GM19452 (cell line): ENCODE measurements at regions not wholly inside any gene's neighbourhood (a gene's known extent, or its start where the extent isn't known, plus 50 kb on each side); places are given as distances from the start of the nearest gene placed in this dataset.

Experiments
- ATAC-seq: cut with Tn5 transposase; IDR thresholded peaks from one replicate; pipeline ENCODE4 v1.9.1; 2021; ENCODE audit not compliant: unreplicated experiment

DNA sequence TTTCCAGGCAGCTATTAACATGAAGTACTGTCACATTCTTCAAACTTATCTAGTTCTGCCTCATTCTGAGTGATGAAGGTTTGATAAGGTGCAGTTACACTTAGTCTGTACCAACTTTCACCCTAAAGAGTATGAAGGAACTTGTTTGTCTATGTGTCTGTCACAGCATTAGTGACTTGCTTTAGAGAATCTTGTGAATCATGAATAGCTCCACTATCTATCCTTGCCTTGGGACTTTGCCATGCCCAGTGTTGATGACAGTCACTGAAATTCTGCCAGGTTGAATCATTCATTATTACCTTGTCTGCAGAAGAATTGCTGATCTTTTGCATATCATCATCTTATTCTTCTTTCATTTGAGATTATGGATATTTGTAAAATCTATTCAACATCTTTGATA is 50.9 kb upstream of the A1CF start:
- ATAC-seq: no peak

DNA sequence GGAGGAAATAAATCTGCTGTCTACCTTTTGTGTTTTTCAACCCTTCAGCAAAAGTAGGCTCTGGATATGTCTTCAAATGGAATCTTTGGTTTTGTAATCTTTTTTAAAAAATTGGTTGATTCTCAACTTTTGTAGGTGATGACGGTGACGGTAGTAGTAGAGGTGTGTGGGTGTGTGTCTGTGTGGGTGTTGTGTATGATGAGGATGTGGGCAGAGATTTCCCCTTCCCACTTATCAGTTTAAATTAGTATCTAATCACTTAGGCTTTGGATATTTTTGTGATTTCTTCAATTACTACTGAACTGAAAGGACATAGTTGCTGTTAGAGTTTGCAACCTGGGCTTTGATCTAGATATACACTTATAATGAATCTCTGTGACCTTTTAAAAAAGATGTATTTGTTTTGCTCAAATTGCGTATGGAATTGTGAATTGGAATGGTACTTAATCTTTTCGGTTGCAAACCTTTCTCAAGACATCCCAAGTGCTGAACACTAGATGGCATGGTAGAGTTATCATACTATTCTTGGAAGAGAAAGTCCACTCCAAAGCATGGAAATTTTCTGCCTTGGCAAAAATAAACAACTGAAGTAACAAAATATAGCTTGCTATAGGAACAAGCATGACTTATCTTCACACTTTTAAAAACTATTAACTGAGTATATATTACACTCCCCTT is 51.9 kb upstream of the A1CF start:
- no peak for ATAC-seq

DNA sequence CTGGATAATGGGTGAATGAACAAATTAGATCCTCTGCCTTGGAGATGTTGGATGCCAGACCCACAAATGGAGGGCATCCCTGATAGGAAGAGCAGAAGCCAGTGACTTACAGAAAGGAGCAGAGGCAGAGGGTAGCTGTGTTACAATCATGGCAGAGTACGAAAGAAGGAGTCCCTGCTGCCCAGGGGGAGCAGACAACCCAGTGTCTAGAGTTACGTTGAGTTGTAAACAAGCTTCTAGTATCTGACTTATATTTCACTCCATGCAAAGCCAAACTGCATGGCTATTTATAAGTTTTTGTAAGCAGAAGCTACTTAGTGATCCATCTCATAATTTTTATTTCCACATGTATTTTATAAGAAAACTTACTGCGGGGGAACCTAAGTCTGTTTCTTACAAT is 56.2 kb upstream of the A1CF start:
- no peak for ATAC-seq

DNA sequence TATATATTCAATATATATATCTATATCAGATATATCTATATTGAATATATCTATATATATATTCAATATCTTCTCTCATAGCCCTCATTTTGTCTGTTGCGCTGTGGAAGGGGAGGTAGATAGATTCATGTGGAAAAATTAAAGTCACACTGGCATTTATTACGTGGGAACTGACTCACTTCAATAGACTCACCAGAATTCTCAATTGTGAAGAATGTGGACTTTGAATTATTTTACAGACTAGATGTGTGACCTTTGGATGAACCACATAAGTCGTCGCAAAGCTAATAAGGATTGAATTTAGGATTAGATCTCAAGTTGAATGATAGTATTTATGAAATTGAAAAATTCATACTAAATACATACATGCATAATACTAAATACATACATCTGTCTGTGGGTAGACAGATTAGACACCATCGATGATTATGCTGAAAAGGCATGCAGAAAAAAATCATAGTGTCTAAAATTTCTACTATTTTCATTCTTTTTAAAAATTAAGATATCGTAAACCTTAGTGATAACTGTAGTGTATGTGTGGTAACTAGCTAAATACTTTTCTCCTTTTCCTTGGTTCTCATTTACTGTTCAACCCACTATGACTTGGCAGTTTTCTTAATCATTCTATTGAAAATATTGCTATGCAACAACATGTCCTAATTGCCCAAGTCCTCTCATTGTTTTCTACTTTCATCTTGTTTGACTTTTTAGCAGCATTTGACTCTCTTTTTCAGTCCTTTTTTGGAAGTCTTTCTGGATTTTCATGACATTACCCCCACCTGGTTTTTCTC is 61.8 kb upstream of the A1CF start:
- ATAC-seq: no peak

DNA sequence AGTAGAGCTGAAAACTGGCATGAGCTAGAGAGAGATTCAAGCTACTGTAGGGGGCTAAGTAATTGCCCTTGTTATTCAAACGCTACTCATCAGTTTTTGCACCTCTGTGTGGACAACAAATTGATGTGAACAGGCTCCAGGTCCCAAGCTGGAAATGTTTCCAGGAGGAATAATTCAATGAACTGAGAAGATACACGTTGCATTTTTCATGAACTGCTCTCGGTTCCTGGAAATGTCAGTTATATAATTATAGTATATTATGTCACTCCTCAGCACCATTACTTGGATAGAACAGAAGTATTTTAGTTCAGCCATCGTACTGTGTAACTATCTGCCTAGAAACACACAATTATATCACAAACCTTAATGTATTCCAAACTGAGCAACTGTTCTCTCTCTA is 65.9 kb upstream of the A1CF start:
- ATAC-seq: no peak

DNA sequence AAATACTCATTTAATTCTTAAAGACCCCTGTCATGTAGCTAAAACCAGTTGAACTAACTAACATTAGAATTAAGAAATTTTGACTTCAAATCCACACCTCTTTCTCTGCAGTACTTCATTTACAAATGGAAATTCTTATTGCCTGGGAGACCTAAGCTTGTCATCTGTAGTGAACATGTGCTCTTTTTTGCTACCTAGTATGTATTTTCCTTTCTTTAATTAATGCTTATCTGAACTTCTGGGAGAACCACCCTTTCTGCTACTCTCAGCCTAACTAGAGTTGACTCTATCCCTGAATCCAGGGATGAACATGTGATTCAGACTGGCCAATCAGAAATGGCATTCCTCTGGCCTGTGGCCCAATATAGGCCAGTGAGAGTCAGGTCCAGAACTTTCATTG is 75.9 kb upstream of the A1CF start:
- no peak for ATAC-seq

DNA sequence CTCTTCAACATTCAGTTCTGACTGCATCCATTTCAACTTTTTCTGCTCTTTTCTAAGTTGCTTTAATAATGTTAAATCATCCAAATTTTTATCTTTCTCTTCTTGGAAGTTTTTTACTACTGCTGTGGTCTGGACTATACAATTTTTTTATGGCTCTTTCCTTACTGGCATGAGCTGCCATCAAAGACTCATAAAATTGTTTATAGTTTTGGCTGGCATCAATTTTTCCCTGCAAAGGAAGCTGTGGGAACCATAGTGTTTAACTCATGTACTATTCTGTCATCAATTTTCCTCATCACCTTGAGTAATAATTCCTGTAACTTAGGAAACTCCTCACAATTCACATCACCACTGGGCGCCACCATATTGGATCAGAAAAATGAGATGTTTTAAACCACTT is 77.6 kb upstream of the A1CF start:
- no peak for ATAC-seq

DNA sequence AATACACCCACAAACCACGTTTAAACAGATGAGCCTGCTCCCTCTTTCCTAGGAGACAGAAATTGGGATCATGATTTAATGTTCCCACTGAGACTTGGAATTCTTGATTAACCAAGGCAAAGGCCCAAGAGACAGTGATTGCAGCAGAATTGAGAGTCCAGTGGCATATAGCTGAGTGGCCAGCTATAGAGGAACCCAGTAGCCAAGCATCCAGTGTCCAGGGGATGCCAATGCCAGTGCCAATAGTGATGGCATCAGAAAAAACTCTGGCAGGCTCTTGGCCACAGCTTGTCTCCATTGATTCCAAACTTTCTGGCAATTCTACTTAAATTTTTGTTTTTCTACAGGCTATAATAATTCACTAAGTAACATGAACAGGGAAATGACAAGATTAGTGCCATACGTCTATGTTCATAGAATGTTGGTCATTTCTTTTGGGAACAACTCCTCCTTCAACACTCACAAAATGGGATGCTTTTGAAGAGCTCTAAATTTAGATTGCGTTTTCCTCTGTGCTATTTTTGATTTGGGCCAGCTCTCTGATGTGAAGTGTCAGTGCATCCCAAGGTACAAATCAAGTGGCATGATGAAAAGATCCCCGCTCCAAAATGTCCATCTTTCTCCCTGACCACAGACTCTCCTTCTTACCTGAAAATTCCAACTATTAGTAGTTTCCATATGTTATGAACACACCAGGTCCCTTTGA is 83.1 kb upstream of the A1CF start:
- ATAC-seq: no peak

DNA sequence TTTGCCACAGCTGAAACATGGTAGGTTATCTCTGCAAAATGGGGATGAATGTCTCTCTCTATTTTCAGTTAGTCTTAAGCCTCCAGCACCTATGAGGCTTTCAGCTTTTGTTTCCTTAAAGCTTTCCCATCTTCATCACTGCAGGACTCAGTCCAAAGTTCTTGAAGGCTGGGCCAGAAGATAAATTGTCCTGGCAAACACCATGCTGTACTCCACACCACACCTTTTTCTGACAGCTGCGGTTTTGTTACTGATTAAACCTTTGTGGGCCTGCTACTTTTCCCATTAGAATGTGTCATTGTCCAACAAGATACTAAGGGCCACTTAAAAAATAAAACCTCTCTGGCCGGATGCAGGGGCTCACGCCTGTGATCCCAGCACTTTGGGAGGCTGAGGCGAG is 87.2 kb upstream of the A1CF start:
- ATAC-seq: no peak

DNA sequence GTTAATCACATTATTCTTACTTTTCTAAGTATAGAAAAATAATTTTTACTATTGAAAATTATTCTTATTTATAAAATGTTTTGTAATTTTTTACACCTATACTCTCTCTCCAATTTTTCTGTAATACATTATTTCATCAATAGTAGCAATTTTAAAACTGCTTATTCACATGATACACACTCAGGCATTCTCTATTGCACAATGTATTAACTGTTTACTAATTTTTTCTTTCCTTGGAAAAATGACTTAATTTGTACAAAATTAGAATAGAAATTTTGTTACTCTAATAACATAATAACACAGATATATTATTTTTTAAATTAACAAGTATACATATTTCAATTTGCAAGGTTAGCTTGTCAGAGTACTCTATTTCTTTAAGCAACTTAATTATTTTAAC is 92.9 kb upstream of the PRKG1 start:
- ATAC-seq: no peak

DNA sequence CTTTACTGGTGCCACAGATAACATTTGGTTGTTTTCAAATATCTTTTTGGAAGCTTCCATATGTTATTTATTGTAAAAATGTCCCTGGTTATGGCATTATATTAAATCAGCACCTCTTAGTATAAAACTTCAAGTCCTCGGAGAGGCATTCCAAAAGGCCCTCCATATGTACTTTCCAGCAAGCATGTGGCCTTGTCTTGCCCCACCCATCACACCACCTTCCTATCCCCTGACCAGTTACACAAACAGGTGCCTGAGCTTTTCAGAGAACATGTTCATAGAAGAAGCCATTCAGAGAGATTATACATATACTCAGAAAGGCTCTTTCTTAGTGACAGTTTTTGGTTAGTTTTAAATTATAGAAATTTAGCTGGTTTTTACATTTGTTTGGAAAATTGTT is 92.4 kb upstream of the PRKG1 start:
- no peak for ATAC-seq

DNA sequence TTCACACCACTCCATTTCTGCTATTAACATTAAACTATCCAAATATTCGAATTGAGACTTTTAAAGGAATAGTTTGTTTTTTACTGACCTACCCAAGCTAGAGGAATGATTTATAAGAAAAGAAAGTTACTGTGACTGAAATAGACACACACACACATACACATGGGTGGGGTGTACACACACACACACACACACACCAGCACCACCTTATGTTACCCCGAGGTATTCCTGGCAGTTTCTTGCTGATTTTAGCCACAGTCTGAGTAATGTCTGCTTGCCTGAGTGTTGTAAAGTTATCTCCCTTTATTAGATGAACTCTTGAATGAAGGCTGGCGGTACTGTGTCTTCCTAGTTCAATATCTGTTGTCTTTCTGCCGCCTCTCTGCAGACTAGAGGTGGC is 91.3 kb upstream of the PRKG1 start:
- ATAC-seq: no peak

DNA sequence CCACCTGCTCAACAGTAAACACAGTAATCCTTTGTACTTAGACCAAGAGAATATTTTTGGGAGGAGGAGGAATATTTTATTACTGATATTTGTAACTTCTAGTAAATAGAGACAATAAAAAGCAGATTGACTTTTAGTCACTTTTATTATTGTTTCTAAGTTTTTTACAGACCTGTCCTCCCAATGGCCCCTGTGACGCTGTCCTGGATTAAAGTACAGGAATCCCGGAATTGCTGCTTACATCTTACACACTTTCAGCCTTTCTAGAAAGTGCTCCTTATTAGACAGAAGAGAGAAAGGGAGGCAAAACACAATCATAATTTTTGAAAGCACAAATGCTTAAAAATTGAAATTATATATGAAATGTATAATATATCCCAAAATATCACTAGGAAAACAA is 86.4 kb upstream of the PRKG1 start:
- ATAC-seq: no peak

DNA sequence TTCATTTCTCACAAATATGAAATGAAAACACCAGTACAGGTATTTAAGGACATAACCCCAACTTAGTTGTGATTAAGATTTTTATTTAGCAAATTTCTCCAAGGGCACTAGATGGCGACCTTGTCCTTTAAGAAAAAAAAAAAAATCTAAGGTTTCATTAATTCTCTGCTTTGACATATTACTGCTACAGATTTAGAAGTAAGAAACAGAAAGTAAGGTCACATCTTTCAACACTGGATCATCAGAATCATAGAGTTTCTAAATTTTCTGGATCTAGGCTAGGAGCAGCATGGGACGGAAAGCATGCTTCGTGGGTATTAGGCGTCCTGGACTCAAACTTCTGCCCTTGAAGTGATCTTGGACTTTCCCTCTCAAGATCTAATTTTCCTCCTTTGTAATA is 85.5 kb upstream of the PRKG1 start:
- ATAC-seq: no peak

DNA sequence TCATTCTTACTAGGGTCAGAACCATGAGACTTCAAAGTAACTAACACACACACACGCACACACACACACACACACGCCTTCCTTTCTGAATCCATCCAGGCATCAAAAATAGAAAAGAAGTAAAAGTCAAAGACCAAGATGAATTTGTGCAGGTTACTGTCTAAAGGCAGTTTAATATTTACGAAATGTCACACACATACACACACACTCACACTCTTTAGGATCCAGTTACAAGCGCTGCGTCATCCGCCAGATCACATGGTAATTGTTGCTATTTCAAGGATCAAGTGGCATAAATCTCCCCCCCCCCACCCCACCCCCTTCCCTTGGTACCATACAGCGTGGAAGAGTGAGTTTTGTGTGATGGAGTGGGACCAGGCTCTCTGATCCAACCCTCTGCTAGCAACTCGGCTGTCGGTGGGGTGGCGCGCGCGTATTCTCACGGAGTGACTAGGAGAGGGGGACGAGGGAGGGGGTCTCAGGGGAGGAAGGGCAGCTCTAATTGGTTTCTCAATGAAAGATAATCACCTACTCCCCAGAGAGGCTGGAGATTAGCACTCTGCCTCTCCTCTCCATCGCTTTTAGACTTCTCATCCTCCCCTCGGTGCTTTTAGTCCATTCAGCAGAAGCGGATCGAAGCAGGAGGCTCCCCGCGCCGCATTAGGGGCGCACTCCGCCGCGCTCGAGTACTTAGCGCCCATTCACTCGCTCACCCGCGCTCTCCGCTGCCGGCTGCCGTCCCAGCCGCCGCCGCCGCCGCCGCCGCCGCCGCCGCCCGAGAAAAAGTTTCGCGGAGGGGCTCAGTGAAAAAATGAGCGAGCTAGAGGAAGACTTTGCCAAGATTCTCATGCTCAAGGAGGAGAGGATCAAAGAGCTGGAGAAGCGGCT is 83.5 kb upstream of the PRKG1 start:
- no peak for ATAC-seq

DNA sequence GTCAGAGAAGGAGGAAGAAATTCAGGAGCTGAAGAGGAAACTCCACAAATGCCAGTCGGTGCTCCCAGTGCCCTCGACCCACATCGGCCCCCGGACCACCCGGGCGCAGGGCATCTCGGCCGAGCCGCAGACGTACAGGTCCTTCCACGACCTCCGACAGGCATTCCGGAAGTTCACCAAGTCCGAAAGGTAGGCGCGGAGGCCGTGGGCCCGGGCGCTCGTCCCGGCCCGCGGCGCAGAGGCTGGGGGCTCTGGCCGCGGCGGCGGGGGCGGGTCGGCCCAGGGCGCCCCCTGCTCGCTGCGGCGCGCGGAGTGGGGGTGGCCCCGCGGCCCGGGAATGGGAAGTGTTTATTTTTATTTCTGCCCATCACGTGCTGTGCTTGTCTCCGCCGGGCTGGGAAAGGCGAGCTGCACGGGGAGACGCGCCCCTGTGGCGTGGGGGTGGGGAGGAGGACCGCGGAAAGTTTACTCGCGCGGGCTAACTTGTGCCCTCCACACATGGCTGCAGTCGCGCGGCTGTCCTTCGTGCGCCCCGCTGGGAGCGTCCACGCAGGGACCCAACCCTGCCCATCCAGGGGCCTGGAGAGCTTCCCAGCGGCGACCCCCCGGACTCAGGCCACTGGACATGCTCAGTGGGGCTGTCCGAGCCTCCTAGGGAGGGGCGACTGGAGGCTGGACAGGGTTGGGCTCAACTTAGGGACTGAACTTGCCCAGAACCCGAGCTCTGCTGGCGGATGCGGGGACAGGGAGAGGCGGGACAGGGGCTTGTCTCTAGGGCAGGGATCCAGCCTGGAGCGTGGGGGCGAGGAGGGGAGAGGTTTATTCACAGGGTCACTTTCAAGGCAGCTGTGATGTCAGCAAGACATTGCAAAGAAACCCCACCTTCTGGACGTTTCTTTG is 82.6 kb upstream of the PRKG1 start:
- no peak for ATAC-seq

DNA sequence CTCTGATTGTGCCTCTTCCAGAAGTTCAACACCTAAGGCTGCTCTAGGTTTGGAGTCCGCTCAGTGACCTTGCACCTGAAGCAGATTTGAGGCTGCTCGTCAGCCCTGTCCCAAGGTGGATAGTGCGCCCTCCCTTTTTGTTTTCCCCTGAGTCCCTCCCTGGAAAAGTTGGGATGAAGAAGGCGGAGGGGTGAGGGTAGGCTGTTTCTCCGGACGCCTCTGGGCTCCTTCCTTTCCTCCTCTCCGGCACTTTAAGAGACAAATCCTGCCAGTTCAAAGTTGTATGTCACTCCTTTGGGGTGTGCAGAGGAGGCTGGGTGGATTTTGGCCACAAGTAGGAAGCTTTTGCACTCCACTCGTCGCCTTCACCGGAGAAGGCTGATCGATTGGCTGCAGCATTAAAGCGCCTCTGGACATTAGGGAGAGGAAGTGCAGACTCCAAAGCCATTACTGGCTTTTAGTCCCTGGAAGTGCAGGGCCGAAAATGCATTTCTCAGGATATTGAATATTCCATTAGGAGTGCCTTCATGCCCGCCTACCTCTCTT is 81.9 kb upstream of the PRKG1 start:
- ATAC-seq: no peak

DNA sequence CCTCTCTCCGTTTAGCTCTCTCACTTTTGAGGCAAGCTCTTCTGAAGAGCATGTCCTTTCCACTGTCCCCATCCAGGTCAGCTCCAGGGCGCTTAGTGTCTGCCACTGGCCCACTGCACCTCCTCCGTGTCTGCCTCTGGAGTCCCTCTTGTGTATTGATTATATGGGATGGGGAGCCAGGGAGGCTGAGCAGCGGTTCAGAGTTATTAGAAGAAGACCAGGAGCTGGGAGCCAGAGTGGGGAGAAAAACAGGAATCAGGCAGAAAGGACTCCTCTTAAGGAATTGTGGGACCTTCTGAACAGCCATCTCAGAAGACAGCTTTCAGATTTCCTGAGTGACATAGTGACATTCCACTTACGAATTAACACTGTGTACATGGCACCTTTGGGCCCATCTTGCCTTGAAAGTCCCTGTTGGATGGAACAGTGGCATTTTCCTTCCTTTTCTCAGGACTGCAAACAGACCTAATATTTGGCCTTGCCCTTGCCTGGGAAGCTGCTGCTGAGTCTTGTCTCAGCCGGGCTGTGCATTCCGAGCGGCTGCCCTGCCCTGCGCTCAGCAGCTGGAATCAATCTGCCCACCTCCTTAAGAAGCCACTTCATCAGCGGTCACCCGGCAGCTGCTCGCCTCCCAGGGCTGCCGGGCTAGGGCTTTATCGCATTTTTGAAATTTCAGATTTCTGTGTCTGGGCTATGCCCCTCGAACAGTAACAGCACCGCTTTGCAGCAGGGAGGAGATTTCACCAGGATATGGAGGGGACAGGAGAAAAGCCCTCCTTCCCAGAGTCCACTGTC is 81.1 kb upstream of the PRKG1 start:
- no peak for ATAC-seq

DNA sequence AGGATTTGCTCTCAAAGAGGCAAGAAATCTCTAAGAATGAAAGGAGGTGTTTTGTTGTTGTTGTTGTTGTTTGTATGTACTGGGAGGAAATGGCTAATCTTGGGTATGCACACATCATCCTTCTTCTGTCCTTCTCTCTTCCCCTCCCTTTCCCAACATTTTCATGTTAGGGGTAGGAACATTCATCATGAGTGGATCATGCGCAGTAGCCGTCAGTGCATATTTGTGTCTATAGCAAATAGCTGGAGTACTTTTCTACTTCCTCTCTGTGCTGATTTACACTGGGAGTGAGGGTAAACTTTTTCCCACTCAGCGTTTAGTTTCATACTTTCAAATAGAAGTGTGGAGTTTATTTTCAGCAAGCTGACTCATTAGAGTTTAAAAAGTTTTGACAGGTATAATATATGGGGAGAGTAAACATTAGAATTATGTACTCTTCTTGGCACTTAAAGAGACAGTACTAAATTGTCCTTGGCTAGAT is 80.5 kb upstream of the PRKG1 start:
- ATAC-seq: no peak
